ENCODE measurements at regions not wholly inside any gene's neighbourhood (a gene's known extent, or its start where the extent isn't known, plus 50 kb on each side); places are given as distances from the start of the nearest gene placed in this dataset.
"Not testable (repeated sequence)": the region's sequence is repeated elsewhere in the genome, so short reads cannot be mapped to it uniquely, and the experiment has no call there.

DNA sequence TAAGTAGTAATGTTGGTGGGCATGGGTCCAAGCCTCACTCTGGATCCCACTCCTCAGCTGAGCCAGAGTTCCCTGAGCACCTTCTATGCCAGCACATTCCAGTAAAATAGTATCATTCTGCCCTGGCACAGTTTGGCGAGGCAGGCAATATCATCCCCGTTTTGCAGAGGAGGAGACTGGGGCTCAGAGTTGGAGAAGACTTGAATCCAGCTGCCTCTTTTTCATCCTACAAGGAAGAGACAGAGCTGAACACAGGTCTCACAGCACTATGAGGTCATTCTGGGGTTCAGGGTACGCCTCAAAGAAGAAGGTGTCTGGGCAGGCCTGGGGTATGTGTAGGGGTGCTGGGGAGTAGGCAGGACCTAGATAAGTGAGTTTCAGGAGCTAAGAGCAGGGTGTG is 103.9 kb upstream of the STX18 start:
- no peak for DNase-seq (ENCODE audit: low read depth, low spot score)
- H3K4me3 ChIP-seq (ENCODE audit: low read depth, low read length), result no peak overlapping the region
- TF ChIP-seq CTCF (IDR thresholded peaks at IDR 0.05; ENCODE audit: insufficient read depth, low read length, missing control alignments), result no peak
- ChIA-PET POLR2A (interaction anchor here (0.7 kb wide), 2 partner anchors 38 to 189 kb away, joined by 3 to 4 read pairs; no protein-coding TSS in a partner anchor), CTCF (no interaction called here)

GRCh38 chr4:4644277-4644676 is 102.4 kb upstream of the STX18 start:
- CTCF ChIA-PET; DNase-seq (ENCODE audit: low read depth, low spot score); POLR2A ChIA-PET; H3K4me3 ChIP-seq (ENCODE audit: low read depth, low read length): not testable (repeated sequence)

GRCh38 chr4:4643743-4644142 is 101.9 kb upstream of the STX18 start:
- CTCF ChIA-PET; DNase-seq (ENCODE audit: low read depth, low spot score); POLR2A ChIA-PET; H3K4me3 ChIP-seq (ENCODE audit: low read depth, low read length): not testable (repeated sequence)

DNA sequence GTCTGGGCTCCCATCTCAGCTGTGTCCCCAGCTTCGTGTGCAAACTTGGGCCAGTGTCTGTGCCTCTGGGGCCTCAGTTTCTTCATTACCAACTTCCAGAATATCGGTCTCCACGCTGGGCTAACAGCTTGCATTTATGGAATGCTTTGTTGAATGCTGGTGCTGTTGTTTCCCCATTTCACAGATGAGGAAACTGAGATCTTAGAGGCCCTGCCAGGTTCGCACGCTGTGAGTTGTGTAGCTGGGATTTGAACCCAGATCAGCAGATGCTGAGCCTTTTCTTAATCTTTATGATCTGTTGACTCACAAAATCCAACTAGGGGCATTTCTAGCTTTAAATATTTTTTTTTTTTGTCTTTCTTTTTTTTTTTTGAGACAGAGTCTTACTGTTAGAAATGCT is 101.5 kb upstream of the STX18 start:
- no peak overlapping the region for H3K4me3 ChIP-seq (ENCODE audit: low read depth, low read length)
- CTCF ChIA-PET, result no interaction called here
- TF ChIP-seq CTCF (IDR thresholded peaks at IDR 0.05; ENCODE audit: insufficient read depth, low read length, missing control alignments), result no peak
- DNase-seq (ENCODE audit: low read depth, low spot score), result no peak
- POLR2A ChIA-PET, result no interaction called here

DNA sequence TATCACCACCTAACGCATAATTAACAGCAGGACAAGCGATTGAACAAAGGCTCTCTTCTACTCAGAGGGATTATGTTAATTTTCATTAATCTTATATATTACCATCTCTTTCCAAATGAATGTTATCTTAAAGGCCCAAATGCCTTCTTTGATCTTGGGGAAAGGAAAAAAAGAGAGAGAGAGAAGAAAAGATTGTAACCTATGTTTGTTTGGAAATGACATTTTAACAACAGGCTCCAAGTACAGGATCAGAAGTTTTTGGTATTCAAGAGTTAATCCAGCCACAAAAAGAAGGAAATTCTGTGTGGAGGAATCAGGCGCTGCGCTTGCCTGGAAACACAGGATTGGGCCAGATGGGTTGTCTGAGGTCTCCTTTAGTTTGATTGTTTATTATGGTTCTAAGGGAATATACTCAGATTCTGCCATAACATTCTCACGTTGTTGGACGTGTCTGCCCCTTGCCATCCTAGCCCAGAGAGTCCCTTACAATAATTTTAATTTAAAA is 100.7 kb upstream of the STX18 start:
- ChIA-PET CTCF (no interaction called here), POLR2A (no interaction called here)
- DNase-seq (ENCODE audit: low read depth, low spot score), result no peak
- TF ChIP-seq CTCF (IDR thresholded peaks at IDR 0.05; ENCODE audit: insufficient read depth, low read length, missing control alignments), result no peak
- no peak overlapping the region for H3K4me3 ChIP-seq (ENCODE audit: low read depth, low read length)

DNA sequence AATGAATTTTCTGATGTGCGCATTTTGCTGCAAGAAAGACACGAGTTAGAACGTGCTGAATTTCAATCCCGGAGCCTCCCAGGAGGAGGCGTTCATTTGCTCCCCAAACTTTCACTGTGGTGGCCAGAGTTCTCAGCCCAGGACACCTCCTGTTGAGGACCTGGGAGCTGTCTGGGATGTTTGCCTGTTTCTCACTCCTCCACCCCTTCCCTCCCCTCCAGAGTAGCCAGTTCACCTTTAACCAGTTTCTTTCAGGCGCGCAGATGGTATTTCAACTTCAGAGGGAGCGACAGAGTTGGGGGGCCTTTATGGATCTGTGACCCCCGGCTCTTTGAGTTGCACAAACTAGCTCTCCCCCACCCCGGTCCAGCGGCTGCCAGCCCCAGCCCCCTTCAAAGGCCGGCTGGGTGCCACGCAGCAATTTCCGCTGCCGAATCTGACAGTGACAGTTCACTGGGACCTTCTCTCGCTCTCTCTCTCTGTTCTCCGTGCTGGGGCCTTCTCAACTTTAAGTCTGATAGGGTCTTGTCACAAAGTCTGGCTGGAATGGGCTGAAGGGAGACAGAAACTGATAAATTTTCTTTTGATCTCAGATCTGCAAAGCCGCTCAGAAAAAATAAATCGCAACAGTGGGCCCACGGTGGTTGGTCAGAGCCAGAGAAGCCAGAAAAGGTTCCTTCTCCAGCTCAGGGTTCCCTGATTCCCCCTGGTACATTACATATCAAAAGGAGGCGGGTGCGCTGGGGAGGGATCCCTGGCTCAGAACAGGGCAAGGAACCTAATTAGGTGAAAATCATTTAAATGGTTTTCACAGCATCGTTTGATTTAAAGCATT is 100.0 kb upstream of the STX18 start:
- TF ChIP-seq CTCF (IDR thresholded peaks at IDR 0.05; ENCODE audit: insufficient read depth, low read length, missing control alignments), result no peak
- CTCF ChIA-PET, result no interaction called here
- no peak overlapping the region for H3K4me3 ChIP-seq (ENCODE audit: low read depth, low read length)
- POLR2A ChIA-PET, result no interaction called here
- DNase-seq (ENCODE audit: low read depth, low spot score), result no peak

- no peak overlapping the region for H3K4me3 ChIP-seq (ENCODE audit: low read depth, low read length)
- TF ChIP-seq CTCF (IDR thresholded peaks at IDR 0.05; ENCODE audit: insufficient read depth, low read length, missing control alignments), result no peak
- CTCF ChIA-PET, result no interaction called here
- DNase-seq (ENCODE audit: low read depth, low spot score), result no peak
- POLR2A ChIA-PET, result no interaction called here
Observed at GRCh38 chr4:4641254-4641653, 99.4 kb upstream of the STX18 start.
